Central memory CD8-positive, alpha-beta T cell (primary cell): ENCODE measurements at regions not wholly inside any gene's neighbourhood (a gene's known extent, or its start where the extent isn't known, plus 50 kb on each side); places are given as distances from the start of the nearest gene placed in this dataset.

Source experiments
- ATAC-seq: fragments of 150-1000 bp; cut with Tn5 transposase; replicated peaks from 2 replicates; pipeline ENCODE4 v1.10.0; 2022; ENCODE audit warnings: mild to moderate bottlenecking, moderate FRiP score, moderate number of reproducible peaks; ENCODE audit not compliant: poor library complexity, severe bottlenecking; ENCODE audit errors: extremely low read depth
- DNase-seq, 2 donors: peaks; one replicate each; pipeline ENCODE4 v3.0.0; 2021; ENCODE audit warnings: low spot score in 2 of 2
- H3K27ac Mint-ChIP-seq: one replicate; pipeline ENCODE4 v1.8.0; 2022; ENCODE audit warnings: low read depth, mild to moderate bottlenecking, moderate library complexity, mixed read lengths
- H3K27me3 Mint-ChIP-seq: one replicate; pipeline ENCODE4 v1.8.0; 2022; ENCODE audit warnings: mixed read lengths
- H3K36me3 Mint-ChIP-seq: one replicate; pipeline ENCODE4 v1.8.0; 2022; ENCODE audit warnings: mild to moderate bottlenecking, moderate library complexity, mixed read lengths; ENCODE audit not compliant: insufficient read depth
- H3K4me1 Mint-ChIP-seq: one replicate; pipeline ENCODE4 v1.8.0; 2022; ENCODE audit warnings: mixed read lengths
- H3K4me3 Mint-ChIP-seq: one replicate; pipeline ENCODE4 v1.8.0; 2022; ENCODE audit warnings: mild to moderate bottlenecking, moderate library complexity, mixed read lengths
- H3K9me3 Mint-ChIP-seq: one replicate; pipeline ENCODE4 v1.8.0; 2022; ENCODE audit warnings: mixed read lengths

GRCh38 chr16:86313631-86314030 is 196.7 kb upstream of the FOXF1 start:
- no peak for ATAC-seq
- Mint-ChIP-seq H3K9me3 (no peaks in the 10 kb centered on the region), H3K4me1 (no peaks in the 10 kb centered on the region), H3K27ac (no peak overlapping the region), H3K4me3 (no peak overlapping the region), H3K36me3 (peaks cover 3% of the 10 kb centered on the region), H3K27me3 (peaks cover 26% of the 10 kb centered on the region)
- no peak for DNase-seq

DNA sequence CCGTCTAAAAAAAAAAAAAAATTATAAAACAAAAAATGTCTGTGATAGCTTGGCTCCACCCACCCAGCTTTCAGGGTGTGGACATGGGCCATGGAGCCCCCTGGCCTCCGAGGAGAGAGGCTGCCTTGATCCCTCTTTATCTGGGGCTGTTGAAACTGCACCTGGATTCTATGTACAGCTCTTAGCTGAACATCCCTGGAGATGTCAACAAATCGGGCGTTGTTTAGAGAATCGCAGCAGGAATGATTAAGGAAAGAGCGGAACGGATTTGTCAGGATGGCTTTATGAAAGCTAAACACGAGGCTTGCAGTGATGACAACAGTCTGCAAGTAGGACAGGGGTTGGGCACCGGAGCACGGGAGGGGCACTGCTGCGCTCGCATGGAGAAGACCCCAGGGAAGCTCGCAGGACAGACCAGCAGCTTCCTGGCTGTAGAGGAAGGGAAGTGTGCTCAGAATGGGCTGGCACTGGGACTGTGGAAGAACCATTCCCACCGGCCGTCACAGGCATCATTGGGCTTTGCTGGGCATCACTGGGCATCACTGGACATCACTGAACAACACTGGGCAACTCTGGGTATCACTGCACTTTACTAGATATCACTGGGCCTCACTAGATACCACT is 195.8 kb upstream of the FOXF1 start:
- DNase-seq (no peak), ATAC-seq (no peak)
- no peak overlapping the region for H3K27ac Mint-ChIP-seq
- H3K4me1 Mint-ChIP-seq = no peaks in the 10 kb centered on the region
- no peaks in the 10 kb centered on the region for H3K9me3 Mint-ChIP-seq
- H3K4me3 Mint-ChIP-seq = no peak overlapping the region
- H3K36me3 Mint-ChIP-seq = peaks cover 3% of the 10 kb centered on the region
- peaks cover 24% of the 10 kb centered on the region for H3K27me3 Mint-ChIP-seq

GRCh38 chr16:86316967-86317812 is 193.1 kb upstream of the FOXF1 start:
- H3K4me3 Mint-ChIP-seq = no peak overlapping the region
- no peaks in the 10 kb centered on the region for H3K9me3 Mint-ChIP-seq
- H3K36me3 Mint-ChIP-seq = no peaks in the 10 kb centered on the region
- ATAC-seq (peak; percentile 19), DNase-seq (no peak)
- H3K27ac Mint-ChIP-seq = no peak overlapping the region
- H3K4me1 Mint-ChIP-seq = no peaks in the 10 kb centered on the region
- peaks cover 9% of the 10 kb centered on the region for H3K27me3 Mint-ChIP-seq

- H3K36me3 Mint-ChIP-seq = peaks cover 1% of the 10 kb centered on the region
- H3K27ac Mint-ChIP-seq = no peak overlapping the region
- H3K9me3 Mint-ChIP-seq = no peaks in the 10 kb centered on the region
- H3K27me3 Mint-ChIP-seq = peaks cover 12% of the 10 kb centered on the region
- no peak overlapping the region for H3K4me3 Mint-ChIP-seq
- H3K4me1 Mint-ChIP-seq = no peaks in the 10 kb centered on the region
- DNase-seq (no peak), ATAC-seq (no peak)
These were observed 192.3 kb upstream of the FOXF1 start for GRCh38 chr16:86317813-86318650.

GRCh38 chr16:86319585-86320236 is 190.6 kb upstream of the FOXF1 start:
- no peak overlapping the region for H3K27ac Mint-ChIP-seq
- no peaks in the 10 kb centered on the region for H3K9me3 Mint-ChIP-seq
- H3K36me3 Mint-ChIP-seq = peaks cover 1% of the 10 kb centered on the region
- H3K27me3 Mint-ChIP-seq = peaks cover 12% of the 10 kb centered on the region
- ATAC-seq (no peak), DNase-seq (no peak)
- H3K4me1 Mint-ChIP-seq = no peaks in the 10 kb centered on the region
- no peak overlapping the region for H3K4me3 Mint-ChIP-seq

- H3K4me1 Mint-ChIP-seq = no peaks in the 10 kb centered on the region
- peaks cover 1% of the 10 kb centered on the region for H3K36me3 Mint-ChIP-seq
- peaks cover 12% of the 10 kb centered on the region for H3K27me3 Mint-ChIP-seq
- H3K9me3 Mint-ChIP-seq = no peaks in the 10 kb centered on the region
- DNase-seq (no peak), ATAC-seq (no peak)
- no peak overlapping the region for H3K27ac Mint-ChIP-seq
- no peak overlapping the region for H3K4me3 Mint-ChIP-seq
These were observed 190.1 kb upstream of the FOXF1 start for GRCh38 chr16:86320237-86320595.

- Mint-ChIP-seq H3K27me3 (peaks cover 12% of the 10 kb centered on the region), H3K27ac (no peak overlapping the region), H3K4me3 (no peak overlapping the region), H3K36me3 (peaks cover 1% of the 10 kb centered on the region), H3K4me1 (no peaks in the 10 kb centered on the region), H3K9me3 (no peaks in the 10 kb centered on the region)
- DNase-seq (no peak), ATAC-seq (no peak)
These were observed 188.8 kb upstream of the FOXF1 start for GRCh38 chr16:86321491-86321890.

DNA sequence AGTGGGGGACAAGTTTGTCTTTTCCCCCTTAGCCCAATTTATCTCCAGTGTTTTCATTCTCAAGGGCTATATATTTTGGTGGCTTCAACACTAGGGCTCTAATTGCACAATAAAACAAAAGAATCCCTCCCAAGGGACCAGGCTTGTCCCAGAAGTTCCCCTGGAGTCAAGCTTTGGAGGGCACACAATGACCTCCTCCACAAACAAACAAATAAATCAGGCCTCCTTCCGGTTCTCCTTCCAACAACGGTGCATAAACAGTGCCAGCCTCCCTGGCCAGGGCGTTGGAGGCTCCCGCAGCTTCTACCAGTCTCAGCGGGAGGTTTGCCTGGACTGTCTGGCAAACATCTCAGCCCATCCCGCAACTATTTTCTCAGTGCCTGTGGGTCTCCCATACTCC is 188.0 kb upstream of the FOXF1 start:
- ATAC-seq (no peak), DNase-seq (no peak)
- Mint-ChIP-seq H3K36me3 (peaks cover 1% of the 10 kb centered on the region), H3K9me3 (no peaks in the 10 kb centered on the region), H3K27me3 (peaks cover 16% of the 10 kb centered on the region), H3K4me3 (no peak overlapping the region), H3K27ac (no peak overlapping the region), H3K4me1 (no peaks in the 10 kb centered on the region)

GRCh38 chr16:86322806-86323205 is 187.5 kb upstream of the FOXF1 start:
- peaks cover 21% of the 10 kb centered on the region for H3K27me3 Mint-ChIP-seq
- H3K27ac Mint-ChIP-seq = no peak overlapping the region
- peaks cover 1% of the 10 kb centered on the region for H3K36me3 Mint-ChIP-seq
- no peaks in the 10 kb centered on the region for H3K4me1 Mint-ChIP-seq
- no peak overlapping the region for H3K4me3 Mint-ChIP-seq
- no peaks in the 10 kb centered on the region for H3K9me3 Mint-ChIP-seq
- DNase-seq = no peak
- ATAC-seq = no peak

DNA sequence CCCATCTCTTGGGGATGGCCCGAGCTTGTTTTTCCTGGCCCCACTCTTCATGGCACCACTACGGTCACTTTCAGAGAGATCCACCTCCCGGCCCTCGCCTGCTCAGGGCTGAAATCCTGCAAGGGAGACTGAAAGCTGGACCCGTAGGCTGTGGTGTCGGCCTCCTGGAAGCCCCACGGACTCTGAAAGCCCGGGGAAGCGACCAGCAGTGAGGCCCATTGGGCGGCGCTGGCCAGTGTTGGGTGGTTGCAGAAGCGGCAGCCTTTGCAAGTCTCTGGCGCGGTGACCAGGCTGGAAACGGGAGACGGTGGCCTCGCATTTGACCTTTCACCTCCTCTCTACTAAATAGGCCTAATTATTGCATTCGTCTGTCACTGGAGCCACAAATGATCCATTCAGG is 186.0 kb upstream of the FOXF1 start:
- DNase-seq (no peak), ATAC-seq (no peak)
- no peak overlapping the region for H3K4me3 Mint-ChIP-seq
- H3K27ac Mint-ChIP-seq = no peak overlapping the region
- peaks cover 27% of the 10 kb centered on the region for H3K27me3 Mint-ChIP-seq
- no peaks in the 10 kb centered on the region for H3K9me3 Mint-ChIP-seq
- H3K4me1 Mint-ChIP-seq = no peaks in the 10 kb centered on the region
- H3K36me3 Mint-ChIP-seq = peaks cover 1% of the 10 kb centered on the region

DNA sequence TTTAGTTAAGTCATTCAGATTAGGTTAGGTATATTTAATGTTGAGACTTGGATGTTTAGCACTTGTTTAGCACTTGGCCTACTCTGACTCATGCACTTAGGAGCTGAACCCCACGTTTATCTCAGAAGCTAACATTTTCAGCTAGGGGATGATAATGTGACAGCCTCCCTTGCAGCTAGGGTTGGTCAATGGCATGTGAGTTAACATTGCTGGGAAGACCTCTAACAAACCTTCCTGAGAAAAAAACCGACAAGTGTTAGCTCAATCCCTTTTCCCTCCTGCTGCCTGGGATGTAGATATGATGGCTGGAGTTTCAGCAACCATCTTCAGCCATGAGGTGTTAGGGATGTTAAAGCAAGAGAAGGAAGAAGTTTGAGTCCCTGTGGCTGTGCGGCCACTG is 185.0 kb upstream of the FOXF1 start:
- H3K4me1 Mint-ChIP-seq = no peaks in the 10 kb centered on the region
- H3K4me3 Mint-ChIP-seq = no peak overlapping the region
- ATAC-seq = no peak
- no peak overlapping the region for H3K27ac Mint-ChIP-seq
- peaks cover 1% of the 10 kb centered on the region for H3K36me3 Mint-ChIP-seq
- no peaks in the 10 kb centered on the region for H3K9me3 Mint-ChIP-seq
- H3K27me3 Mint-ChIP-seq = peaks cover 37% of the 10 kb centered on the region
- DNase-seq = no peak

GRCh38 chr16:86325895-86326294 is 184.4 kb upstream of the FOXF1 start:
- Mint-ChIP-seq H3K36me3 (peaks cover 1% of the 10 kb centered on the region), H3K27me3 (peaks cover 37% of the 10 kb centered on the region), H3K4me1 (no peaks in the 10 kb centered on the region), H3K9me3 (no peaks in the 10 kb centered on the region), H3K27ac (no peak overlapping the region), H3K4me3 (no peak overlapping the region)
- ATAC-seq (no peak), DNase-seq (no peak)
